Fibroblast of skin of abdomen (primary cell): ENCODE measurements at regions not wholly inside any gene's neighbourhood (a gene's known extent, or its start where the extent isn't known, plus 50 kb on each side); places are given as distances from the start of the nearest gene placed in this dataset.
"Not testable (repeated sequence)": the region's sequence is repeated elsewhere in the genome, so short reads cannot be mapped to it uniquely, and the experiment has no call there.

ENCODE experiments used
- DNase-seq: peaks from one replicate; pipeline ENCODE4 v3.0.0-alpha.2; 2013

DNA sequence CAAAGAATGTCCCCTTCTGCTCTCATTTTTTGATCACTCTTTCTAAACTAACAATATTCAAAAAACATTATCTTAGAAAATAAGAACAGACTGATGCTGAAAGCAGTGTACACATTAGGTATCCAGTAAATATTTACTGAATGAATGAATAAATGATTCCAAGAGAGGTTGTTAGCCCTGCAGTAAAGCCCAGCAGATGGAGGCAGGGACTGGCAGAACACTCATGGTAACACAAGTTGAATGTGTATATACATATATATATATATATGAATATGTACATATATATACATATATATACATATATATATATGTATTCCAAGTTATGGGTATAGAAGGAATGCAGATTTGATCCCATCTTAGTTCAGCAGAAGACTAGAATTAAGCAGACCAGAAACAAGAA lies 546.3 kb downstream of the RAB38 start:
- DNase-seq = no peak

DNA sequence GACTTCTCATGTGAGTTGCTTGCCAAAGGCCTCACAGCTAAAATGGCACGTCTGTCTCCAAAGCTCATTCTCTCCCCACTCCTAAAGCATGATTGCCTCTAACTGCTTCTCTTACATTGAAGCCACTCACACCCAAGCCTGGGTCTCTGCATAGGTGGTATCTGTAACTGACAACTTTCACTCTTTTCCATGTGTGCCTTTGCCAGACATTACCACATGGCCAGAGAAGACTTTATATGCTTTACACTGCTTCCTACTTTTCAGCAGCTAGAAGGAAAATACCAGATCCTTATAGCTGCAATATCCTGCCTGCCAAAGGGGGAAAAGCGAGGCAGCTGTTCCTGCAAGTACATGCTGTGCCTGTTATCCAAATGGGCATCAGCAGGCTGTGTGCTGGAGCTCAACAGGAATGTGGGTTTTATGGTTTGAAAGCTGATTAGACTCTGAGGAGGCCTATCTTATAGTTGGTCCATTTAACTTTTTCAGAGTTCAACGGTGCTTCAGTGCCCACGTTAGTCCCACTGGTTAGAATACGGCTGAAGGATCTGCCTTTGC lies 547.1 kb downstream of the RAB38 start:
- no peak for DNase-seq

GRCh38 chr11:87623531-87624365 lies 551.5 kb downstream of the RAB38 start:
- DNase-seq = not testable (repeated sequence)

- DNase-seq = no peak
Measured at GRCh38 chr11:87616511-87616910, 558.7 kb downstream of the RAB38 start.

DNA sequence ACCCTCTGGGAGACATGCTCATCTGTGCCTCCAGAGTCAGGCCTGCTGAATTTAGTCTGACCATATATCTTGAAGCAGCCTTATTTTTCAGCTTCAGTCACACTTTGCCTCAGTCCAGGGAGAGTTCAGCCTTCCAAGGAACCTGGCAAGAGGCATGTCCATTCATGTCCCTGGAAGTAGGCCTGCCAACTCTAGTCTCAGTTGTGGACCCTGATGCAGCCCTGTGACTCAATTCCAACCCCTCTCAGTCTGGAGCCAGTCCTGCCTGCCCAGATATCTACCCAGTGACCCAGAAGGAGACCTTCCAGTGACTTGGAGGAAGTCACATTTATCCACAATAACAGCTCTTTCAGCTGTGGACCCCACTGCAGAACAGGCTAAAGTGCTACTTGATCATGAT lies 566.6 kb downstream of the TMEM135 start:
- no peak for DNase-seq

DNA sequence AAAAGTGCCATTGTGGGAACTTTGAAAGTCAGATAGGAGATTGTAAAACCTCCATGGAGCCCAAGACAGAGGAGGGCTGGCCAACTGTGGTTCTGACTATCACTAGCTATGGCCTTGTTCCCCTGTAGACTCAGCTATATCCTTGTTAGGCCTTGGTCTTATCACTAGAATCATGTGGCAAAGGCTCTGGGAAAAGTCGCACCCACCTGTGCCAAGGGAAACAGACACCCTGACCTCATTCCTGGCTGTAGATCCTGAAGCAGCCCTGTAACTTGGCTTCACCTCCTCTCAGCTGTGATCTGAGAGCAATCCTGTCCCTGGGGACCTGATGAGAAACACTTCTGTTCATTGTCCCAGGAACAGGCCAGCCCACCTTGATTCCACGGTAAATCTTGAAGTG lies 566.2 kb downstream of the TMEM135 start:
- no peak for DNase-seq

GRCh38 chr11:87602776-87603175 lies 565.0 kb downstream of the TMEM135 start:
- DNase-seq = no peak

GRCh38 chr11:87600938-87601337 lies 563.2 kb downstream of the TMEM135 start:
- no peak for DNase-seq

- DNase-seq = no peak
Measured at GRCh38 chr11:87597725-87598124, 560.0 kb downstream of the TMEM135 start.

DNA sequence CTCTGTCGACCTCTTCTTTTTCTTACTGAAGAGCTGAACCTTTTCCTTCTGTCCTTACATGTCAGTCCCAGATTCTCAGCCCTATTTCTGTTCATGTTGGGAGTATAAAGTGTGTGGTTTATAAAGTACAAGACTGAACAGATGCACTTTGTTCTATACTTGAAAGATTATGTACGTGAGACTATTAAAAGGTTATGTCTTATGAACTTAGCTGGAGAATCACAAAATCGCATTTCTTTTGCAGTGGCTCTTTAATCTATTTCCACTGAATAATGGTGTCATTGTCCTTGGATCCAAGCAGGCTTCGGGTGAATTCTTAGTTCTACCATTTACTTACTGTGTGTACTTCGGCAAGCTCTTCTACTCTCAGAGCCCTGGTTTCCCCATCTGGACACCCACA lies 558.4 kb downstream of the TMEM135 start:
- no peak for DNase-seq

DNA sequence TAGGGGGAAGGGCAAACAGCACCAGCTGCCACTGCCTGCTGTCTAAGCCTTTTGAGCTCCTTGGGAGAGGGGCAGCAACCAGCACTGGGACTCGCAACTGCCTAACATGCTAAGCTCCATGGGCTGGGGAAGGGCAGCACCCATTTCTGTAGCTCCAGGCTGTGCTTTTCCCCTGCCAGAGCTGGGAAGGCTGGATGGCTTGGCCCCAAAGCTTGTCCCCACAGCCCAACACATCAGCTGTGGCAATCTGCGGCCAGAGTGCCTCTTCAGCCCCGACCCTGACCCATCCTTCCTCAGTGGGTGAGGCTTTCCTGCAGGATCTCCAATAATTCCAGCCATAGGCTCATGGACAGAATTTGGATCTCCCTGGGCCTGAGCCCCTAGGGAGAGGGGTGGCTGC lies 551.3 kb downstream of the TMEM135 start:
- no peak for DNase-seq

DNA sequence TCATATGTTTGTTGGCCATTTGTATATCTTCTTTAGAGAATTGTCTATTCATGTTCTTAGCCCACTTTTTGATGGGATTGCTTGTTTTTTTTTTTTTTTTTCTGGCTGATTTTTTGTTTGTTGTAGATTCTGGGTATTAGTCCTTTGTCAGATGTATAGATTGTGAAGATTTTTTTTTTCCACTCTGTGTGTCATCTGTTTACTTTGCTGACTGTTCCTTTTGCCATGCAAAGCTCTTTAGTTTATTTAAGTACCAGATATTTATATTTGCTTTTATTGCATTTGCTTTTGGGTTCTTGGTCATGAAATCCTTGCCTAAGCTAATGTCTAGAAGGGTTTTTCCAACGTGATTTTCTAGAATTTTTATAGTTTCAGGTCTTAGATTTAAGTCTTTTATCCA lies 547.9 kb downstream of the TMEM135 start:
- DNase-seq = not testable (repeated sequence)

GRCh38 chr11:87583931-87584330 lies 546.2 kb downstream of the TMEM135 start:
- no peak for DNase-seq

- no peak for DNase-seq
Measured at GRCh38 chr11:87575088-87575487, 537.4 kb downstream of the TMEM135 start.

DNA sequence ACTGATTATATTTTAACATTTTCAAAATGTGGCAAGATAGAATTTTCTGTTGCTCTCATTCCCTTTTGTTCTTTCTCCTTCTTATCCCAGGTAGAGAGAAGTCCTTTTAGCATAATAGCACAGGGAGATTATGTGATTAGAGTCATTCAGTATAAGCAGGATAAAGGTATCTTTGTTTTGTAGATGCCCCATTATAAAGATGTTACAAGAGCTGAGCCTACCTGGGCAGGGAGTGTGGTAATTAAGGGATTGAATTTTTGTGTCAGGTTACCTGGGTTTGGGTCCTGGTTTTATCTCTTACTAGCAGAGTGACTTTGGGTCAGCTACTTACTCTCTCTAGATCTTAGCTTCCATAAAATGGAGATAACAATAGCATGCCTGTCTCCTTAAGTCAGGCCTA lies 536.5 kb downstream of the TMEM135 start:
- no peak for DNase-seq

GRCh38 chr11:87573708-87574107 lies 536.0 kb downstream of the TMEM135 start:
- no peak for DNase-seq

DNA sequence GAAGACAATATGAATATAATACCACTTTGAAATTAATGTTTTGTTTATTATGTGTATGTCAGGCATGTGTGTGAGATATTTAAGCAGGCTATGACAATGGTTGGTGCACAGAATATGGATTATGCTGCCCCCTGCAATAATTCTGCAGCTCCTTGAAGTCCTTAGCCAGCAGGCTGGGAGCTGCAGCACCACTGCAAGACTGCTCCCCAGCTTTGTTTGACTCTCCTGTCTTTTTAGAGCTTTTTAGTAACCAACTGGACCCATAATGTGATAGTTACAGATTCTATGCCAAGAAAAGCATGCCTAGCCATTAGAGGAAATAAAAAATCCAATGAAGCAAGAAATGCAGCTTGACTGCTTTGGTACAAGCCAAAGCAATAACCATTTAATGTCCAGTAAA lies 535.1 kb downstream of the TMEM135 start:
- DNase-seq = no peak

- DNase-seq = no peak
Measured at GRCh38 chr11:87560352-87560751, 522.6 kb downstream of the TMEM135 start.

GRCh38 chr11:87559852-87560251 lies 522.1 kb downstream of the TMEM135 start:
- DNase-seq = not testable (repeated sequence)

DNA sequence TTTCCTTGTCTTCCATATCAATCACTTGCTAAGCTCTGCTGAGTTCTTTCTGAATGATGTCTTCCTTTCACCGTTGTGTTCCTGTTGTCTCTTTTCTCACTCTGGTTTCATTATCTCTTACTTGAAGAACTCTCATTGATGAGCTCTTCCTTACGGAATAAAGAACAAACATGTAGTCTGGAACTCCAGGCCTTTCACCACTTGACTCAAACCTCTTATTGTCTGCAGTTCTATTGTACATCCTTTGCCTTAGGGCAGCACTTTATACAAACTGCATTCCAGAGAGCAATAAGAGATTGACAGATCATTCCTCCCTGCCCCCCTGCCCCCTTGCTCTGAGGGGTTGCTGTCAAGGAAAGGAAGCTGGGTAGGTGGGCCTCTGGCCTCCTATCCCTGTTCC lies 517.4 kb downstream of the TMEM135 start:
- no peak for DNase-seq

GRCh38 chr11:87548797-87549196 lies 511.1 kb downstream of the TMEM135 start:
- no peak for DNase-seq

- DNase-seq = no peak
Measured at GRCh38 chr11:87545858-87546257, 508.1 kb downstream of the TMEM135 start.

- DNase-seq = no peak
Measured at GRCh38 chr11:87539596-87539995, 501.9 kb downstream of the TMEM135 start.

- DNase-seq = no peak
Measured at GRCh38 chr11:87536565-87536964, 498.8 kb downstream of the TMEM135 start.

- DNase-seq = no peak
Measured at GRCh38 chr11:87536016-87536415, 498.3 kb downstream of the TMEM135 start.
